ENCODE measurements at regions not wholly inside any gene's neighbourhood (a gene's known extent, or its start where the extent isn't known, plus 50 kb on each side); places are given as distances from the start of the nearest gene placed in this dataset.

- Histone ChIP-seq H3K23ac (ENCODE audit: low read length) (no peak overlapping the region), H3K79me1 (ENCODE audit: low read length) (no peaks in the 10 kb centered on the region), H3K9me3 (ENCODE audit: insufficient read depth, low read depth, low read length) (no peaks in the 10 kb centered on the region), H3K36me3 (ENCODE audit: control insufficient read depth in 1 of 2, insufficient read depth in 2 of 2, low read length in 2 of 2) (no peaks in the 10 kb centered on the region), H3K18ac (ENCODE audit: low read length) (no peak overlapping the region), H3K4me2 (ENCODE audit: low read length) (no peak overlapping the region), H3K27me3 (ENCODE audit: insufficient read depth, low read length) (no peaks in the 10 kb centered on the region), H4K12ac (ENCODE audit: low read depth, low read length) (no peak overlapping the region), H2AFZ (ENCODE audit: insufficient read depth, low read length, poor library complexity) (no peak overlapping the region), H3K9ac (ENCODE audit: low read length) (no peak overlapping the region), H3K27ac (ENCODE audit: low read depth, low read length) (no peak overlapping the region), H2BK12ac (ENCODE audit: low read length) (no peak overlapping the region), H3K4me3 (ENCODE audit: low read depth, low read length) (no peak overlapping the region), H3K14ac (ENCODE audit: low read length) (no peak overlapping the region), H3K4me1 (ENCODE audit: control insufficient read depth in 1 of 2, insufficient read depth in 2 of 2, low read length in 2 of 2) (no peaks in the 10 kb centered on the region), H3K4ac (ENCODE audit: low read depth, low read length) (no peak overlapping the region), H4K8ac (ENCODE audit: low read depth, low read length) (no peak overlapping the region), H3K79me2 (ENCODE audit: control insufficient read depth, insufficient read depth, low read length, poor library complexity) (no peaks in the 10 kb centered on the region), H2AK5ac (ENCODE audit: low read length) (no peak overlapping the region), H2BK5ac (ENCODE audit: low read depth, low read length, poor library complexity) (no peak overlapping the region), H4K91ac (ENCODE audit: low read depth, low read length) (no peak overlapping the region), H2BK120ac (ENCODE audit: insufficient read depth, low read length, poor library complexity) (no peak overlapping the region)
- DNase-seq = peak in 1 of 2 donors; percentile 17
- WGBS (ENCODE audit: extremely low coverage, insufficient coverage, insufficient read length) = no CpG with 5 or more reads among the region's 2 CpGs
These were observed 139.0 kb downstream of the PRDM13 start for GRCh38 chr6:99745651-99746050.

- DNase-seq = peak; percentile 70 to 93
- H3K9me3 ChIP-seq (ENCODE audit: insufficient read depth, low read depth, low read length) = no peaks in the 10 kb centered on the region
- no peaks in the 10 kb centered on the region for H3K79me2 ChIP-seq (ENCODE audit: control insufficient read depth, insufficient read depth, low read length, poor library complexity)
- H3K27me3 ChIP-seq (ENCODE audit: insufficient read depth, low read length) = no peaks in the 10 kb centered on the region
- no CpG with 5 or more reads among the region's 6 CpGs for WGBS (ENCODE audit: extremely low coverage, insufficient coverage, insufficient read length)
- no peak overlapping the region for H2BK12ac ChIP-seq (ENCODE audit: low read length)
- H3K4me2 ChIP-seq (ENCODE audit: low read length) = no peak overlapping the region
- no peaks in the 10 kb centered on the region for H3K4me1 ChIP-seq (ENCODE audit: control insufficient read depth in 1 of 2, insufficient read depth in 2 of 2, low read length in 2 of 2)
- H4K8ac ChIP-seq (ENCODE audit: low read depth, low read length) = no peak overlapping the region
- no peak overlapping the region for H2BK5ac ChIP-seq (ENCODE audit: low read depth, low read length, poor library complexity)
- H4K91ac ChIP-seq (ENCODE audit: low read depth, low read length) = no peak overlapping the region
- no peak overlapping the region for H3K27ac ChIP-seq (ENCODE audit: low read depth, low read length)
- no peaks in the 10 kb centered on the region for H3K79me1 ChIP-seq (ENCODE audit: low read length)
- no peak overlapping the region for H3K9ac ChIP-seq (ENCODE audit: low read length)
- H2AK5ac ChIP-seq (ENCODE audit: low read length) = no peak overlapping the region
- no peak overlapping the region for H2AFZ ChIP-seq (ENCODE audit: insufficient read depth, low read length, poor library complexity)
- no peak overlapping the region for H3K4ac ChIP-seq (ENCODE audit: low read depth, low read length)
- no peak overlapping the region for H4K12ac ChIP-seq (ENCODE audit: low read depth, low read length)
- no peak overlapping the region for H3K23ac ChIP-seq (ENCODE audit: low read length)
- no peak overlapping the region for H3K4me3 ChIP-seq (ENCODE audit: low read depth, low read length)
- H3K18ac ChIP-seq (ENCODE audit: low read length) = no peak overlapping the region
- H3K36me3 ChIP-seq (ENCODE audit: control insufficient read depth in 1 of 2, insufficient read depth in 2 of 2, low read length in 2 of 2) = no peaks in the 10 kb centered on the region
- no peak overlapping the region for H2BK120ac ChIP-seq (ENCODE audit: insufficient read depth, low read length, poor library complexity)
- no peak overlapping the region for H3K14ac ChIP-seq (ENCODE audit: low read length)
These were observed 139.7 kb downstream of the PRDM13 start for GRCh38 chr6:99746261-99746895.

- H3K79me1 ChIP-seq (ENCODE audit: low read length) = no peaks in the 10 kb centered on the region
- H3K4me1 ChIP-seq (ENCODE audit: control insufficient read depth in 1 of 2, insufficient read depth in 2 of 2, low read length in 2 of 2) = no peaks in the 10 kb centered on the region
- H3K18ac ChIP-seq (ENCODE audit: low read length) = no peak overlapping the region
- H4K91ac ChIP-seq (ENCODE audit: low read depth, low read length) = no peak overlapping the region
- no peak overlapping the region for H3K27ac ChIP-seq (ENCODE audit: low read depth, low read length)
- WGBS (ENCODE audit: extremely low coverage, insufficient coverage, insufficient read length) = no CpG with 5 or more reads among the region's 1 CpG
- H2BK12ac ChIP-seq (ENCODE audit: low read length) = no peak overlapping the region
- H3K36me3 ChIP-seq (ENCODE audit: control insufficient read depth in 1 of 2, insufficient read depth in 2 of 2, low read length in 2 of 2) = no peaks in the 10 kb centered on the region
- H2AK5ac ChIP-seq (ENCODE audit: low read length) = no peak overlapping the region
- H4K12ac ChIP-seq (ENCODE audit: low read depth, low read length) = no peak overlapping the region
- no peak for DNase-seq
- H3K23ac ChIP-seq (ENCODE audit: low read length) = no peak overlapping the region
- no peak overlapping the region for H3K4me3 ChIP-seq (ENCODE audit: low read depth, low read length)
- H3K14ac ChIP-seq (ENCODE audit: low read length) = no peak overlapping the region
- no peak overlapping the region for H2BK5ac ChIP-seq (ENCODE audit: low read depth, low read length, poor library complexity)
- no peak overlapping the region for H3K9ac ChIP-seq (ENCODE audit: low read length)
- no peaks in the 10 kb centered on the region for H3K9me3 ChIP-seq (ENCODE audit: insufficient read depth, low read depth, low read length)
- H3K79me2 ChIP-seq (ENCODE audit: control insufficient read depth, insufficient read depth, low read length, poor library complexity) = no peaks in the 10 kb centered on the region
- H3K4me2 ChIP-seq (ENCODE audit: low read length) = no peak overlapping the region
- no peak overlapping the region for H3K4ac ChIP-seq (ENCODE audit: low read depth, low read length)
- no peak overlapping the region for H4K8ac ChIP-seq (ENCODE audit: low read depth, low read length)
- no peak overlapping the region for H2AFZ ChIP-seq (ENCODE audit: insufficient read depth, low read length, poor library complexity)
- no peaks in the 10 kb centered on the region for H3K27me3 ChIP-seq (ENCODE audit: insufficient read depth, low read length)
- H2BK120ac ChIP-seq (ENCODE audit: insufficient read depth, low read length, poor library complexity) = no peak overlapping the region
These were observed 155.1 kb downstream of the PRDM13 start for GRCh38 chr6:99761711-99762110.

DNA sequence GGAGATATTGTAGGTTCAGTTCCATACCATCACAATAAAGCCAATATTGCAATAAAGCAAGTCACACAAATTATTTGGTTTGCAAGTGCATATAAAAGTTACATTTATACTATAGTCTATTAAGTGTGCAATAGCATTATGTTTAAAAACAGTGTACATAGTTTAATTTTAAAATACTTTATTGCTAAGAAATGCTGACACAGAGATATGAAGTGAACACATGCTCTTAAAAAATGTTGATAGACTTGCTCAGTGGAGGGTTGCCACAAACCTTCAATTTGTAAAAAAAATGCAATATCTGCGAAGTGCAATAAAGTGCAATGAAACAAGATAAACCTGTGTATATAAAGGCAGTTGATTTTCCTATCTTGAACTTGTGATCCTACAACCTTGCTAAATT lies 161.5 kb downstream of the PRDM13 start:
- H3K4me1 ChIP-seq (ENCODE audit: control insufficient read depth in 1 of 2, insufficient read depth in 2 of 2, low read length in 2 of 2) = no peaks in the 10 kb centered on the region
- H3K79me1 ChIP-seq (ENCODE audit: low read length) = no peaks in the 10 kb centered on the region
- no peak overlapping the region for H4K91ac ChIP-seq (ENCODE audit: low read depth, low read length)
- no CpG with 5 or more reads among the region's 1 CpG for WGBS (ENCODE audit: extremely low coverage, insufficient coverage, insufficient read length)
- no peaks in the 10 kb centered on the region for H3K79me2 ChIP-seq (ENCODE audit: control insufficient read depth, insufficient read depth, low read length, poor library complexity)
- H2BK5ac ChIP-seq (ENCODE audit: low read depth, low read length, poor library complexity) = no peak overlapping the region
- H2BK12ac ChIP-seq (ENCODE audit: low read length) = no peak overlapping the region
- no peak overlapping the region for H3K4me2 ChIP-seq (ENCODE audit: low read length)
- H2BK120ac ChIP-seq (ENCODE audit: insufficient read depth, low read length, poor library complexity) = no peak overlapping the region
- H2AFZ ChIP-seq (ENCODE audit: insufficient read depth, low read length, poor library complexity) = no peak overlapping the region
- no peak overlapping the region for H3K4me3 ChIP-seq (ENCODE audit: low read depth, low read length)
- no peak overlapping the region for H4K12ac ChIP-seq (ENCODE audit: low read depth, low read length)
- H3K14ac ChIP-seq (ENCODE audit: low read length) = no peak overlapping the region
- no peak overlapping the region for H3K9ac ChIP-seq (ENCODE audit: low read length)
- no peak overlapping the region for H3K23ac ChIP-seq (ENCODE audit: low read length)
- H2AK5ac ChIP-seq (ENCODE audit: low read length) = no peak overlapping the region
- no peaks in the 10 kb centered on the region for H3K36me3 ChIP-seq (ENCODE audit: control insufficient read depth in 1 of 2, insufficient read depth in 2 of 2, low read length in 2 of 2)
- no peaks in the 10 kb centered on the region for H3K27me3 ChIP-seq (ENCODE audit: insufficient read depth, low read length)
- DNase-seq = peak in 1 of 2 donors; percentile 8
- H3K18ac ChIP-seq (ENCODE audit: low read length) = no peak overlapping the region
- no peak overlapping the region for H3K4ac ChIP-seq (ENCODE audit: low read depth, low read length)
- H4K8ac ChIP-seq (ENCODE audit: low read depth, low read length) = no peak overlapping the region
- no peak overlapping the region for H3K27ac ChIP-seq (ENCODE audit: low read depth, low read length)
- no peaks in the 10 kb centered on the region for H3K9me3 ChIP-seq (ENCODE audit: insufficient read depth, low read depth, low read length)
